Endothelial cell of umbilical vein (primary cell): ENCODE measurements at regions not wholly inside any gene's neighbourhood (a gene's known extent, or its start where the extent isn't known, plus 50 kb on each side); places are given as distances from the start of the nearest gene placed in this dataset.

Experiments
- BruUV-seq: library from RNA; stranded (reverse); fragments of 400-500 nt; replicated peaks from 2 replicates; lab custom pipeline; 2021; lab: Mats Ljungman, UMichigan
- CTCF ChIA-PET: fragments of 300-600, 350-600 bp; sonication (Branson Sonifier 250); formaldehyde crosslinking; loops from one replicate; lab custom pipeline; 2021; ENCODE audit warnings: antibody characterized with exemption, inconsistent platforms; lab: Charles Lee
- POLR2A ChIA-PET: fragments of 300-600, 350-600 bp; sonication (Branson Sonifier 250); formaldehyde crosslinking; loops from one replicate; lab custom pipeline; 2021; ENCODE audit warnings: antibody characterized with exemption, inconsistent platforms; lab: Charles Lee
- DNase-seq: peaks from one replicate; pipeline ENCODE4 v3.0.0-alpha.2; 2011; ENCODE audit warnings: low read depth, low spot score
- FAIRE-seq: peaks from 2 replicates; lab custom pipeline; 2011; peaks lifted over from hg19 to GRCh38; lab: Jason Lieb, UNC
- H2AFZ ChIP-seq: 2 replicates; pipeline ENCODE4 v1.6.0; 2012; ENCODE audit warnings: low read depth, low read length, control low read depth, inconsistent platforms
- H3K27ac ChIP-seq: 2 replicates; pipeline ENCODE4 v1.5.1; 2011; ENCODE audit warnings: low read depth, mild to moderate bottlenecking, control low read depth, low read length, moderate library complexity; ENCODE audit not compliant: insufficient read depth
- H3K27me3 ChIP-seq, 2 experiments: 2 replicates each; pipeline versions ENCODE4 v1.6.0 to v1.6.1; 2011; ENCODE audit warnings: low read length in 2 of 2, mixed read lengths in 1 of 2; ENCODE audit not compliant: control insufficient read depth in 2 of 2, insufficient read depth in 2 of 2
- H3K36me3 ChIP-seq, 2 experiments: 2 replicates in 1 of 2; 3 replicates in 1 of 2; pipeline ENCODE4 v1.5.1; 2011; ENCODE audit warnings: low read length in 2 of 2, mild to moderate bottlenecking in 1 of 2, moderate library complexity in 1 of 2; ENCODE audit not compliant: control insufficient read depth in 2 of 2, insufficient read depth in 2 of 2; ENCODE audit errors: extremely low read depth in 1 of 2
- H3K4me1 ChIP-seq: 3 replicates; pipeline ENCODE4 v1.5.1; 2011; ENCODE audit warnings: mild to moderate bottlenecking, low read length; ENCODE audit not compliant: control insufficient read depth, insufficient read depth; ENCODE audit errors: extremely low read depth
- H3K4me2 ChIP-seq: 2 replicates; pipeline ENCODE4 v1.6.1; 2011; ENCODE audit warnings: low read length, control low read depth, mixed read lengths; ENCODE audit not compliant: insufficient read depth
- H3K4me3 ChIP-seq, 3 experiments: fragments of 200-600 bp in 1 of 3; sonication (generic), shearing (Covaris generic) in 1 of 3; replicated peaks in 1 of 3; 2 replicates each; pipeline ENCODE4 v1.5.1; 2011 to 2016; ENCODE audit warnings: control low read depth in 3 of 3, low read length in 3 of 3, mild to moderate bottlenecking in 2 of 3, inconsistent platforms in 1 of 3, low read depth in 1 of 3, moderate library complexity in 1 of 3; ENCODE audit not compliant: insufficient read depth in 1 of 3
- H3K79me2 ChIP-seq: 2 replicates; pipeline ENCODE4 v1.6.0; 2012; ENCODE audit warnings: low read length, inconsistent platforms; ENCODE audit not compliant: control insufficient read depth, insufficient read depth
- H3K9ac ChIP-seq: replicated peaks from 2 replicates; pipeline ENCODE3; 2011; ENCODE audit warnings: low read length, control low read depth; ENCODE audit not compliant: insufficient read depth; ENCODE audit errors: extremely low read depth
- H3K9me1 ChIP-seq: replicated peaks from 3 replicates; pipeline ENCODE4 v1.6.0; 2011; ENCODE audit warnings: mild to moderate bottlenecking, low read length; ENCODE audit not compliant: control insufficient read depth, insufficient read depth; ENCODE audit errors: extremely low read depth
- H3K9me3 ChIP-seq: replicated peaks from 2 replicates; pipeline ENCODE4 v1.5.1; 2012; ENCODE audit warnings: low read length, inconsistent platforms; ENCODE audit not compliant: control insufficient read depth, insufficient read depth
- H4K20me1 ChIP-seq: replicated peaks from 2 replicates; pipeline ENCODE3; 2011; ENCODE audit warnings: mild to moderate bottlenecking, low read length; ENCODE audit not compliant: control insufficient read depth, insufficient read depth; ENCODE audit errors: extremely low read depth
- EZH2 ChIP-seq: IDR thresholded peaks from 2 replicates; pipeline ENCODE4 v1.6.1; 2012; ENCODE audit warnings: borderline replicate concordance, low read depth, mild to moderate bottlenecking, moderate library complexity, low read length, inconsistent platforms; ENCODE audit not compliant: severe bottlenecking
- FOS ChIP-seq: IDR thresholded peaks from 2 replicates; pipeline ENCODE4 v1.6.1; 2011; ENCODE audit warnings: mild to moderate bottlenecking, low read length, moderate library complexity, borderline replicate concordance; ENCODE audit not compliant: insufficient read depth
- GATA2 ChIP-seq: IDR thresholded peaks from 2 replicates; pipeline ENCODE4 v1.7.0; 2011; ENCODE audit warnings: low read depth, mild to moderate bottlenecking, moderate library complexity, mixed read lengths, low read length; ENCODE audit not compliant: insufficient read length, insufficient read depth
- JUN ChIP-seq: IDR thresholded peaks from 2 replicates; pipeline ENCODE4 v1.6.1; 2011; ENCODE audit warnings: borderline replicate concordance, low read depth; ENCODE audit not compliant: insufficient read length, insufficient read depth
- MAX ChIP-seq: IDR thresholded peaks from 2 replicates; pipeline ENCODE4 v1.6.1; 2011; ENCODE audit not compliant: insufficient read depth, insufficient read length
- MYC ChIP-seq: IDR thresholded peaks from one replicate; pipeline ENCODE4 v1.6.1; 2011; ENCODE audit warnings: mild to moderate bottlenecking, low read depth, low read length
- POLR2A ChIP-seq: IDR thresholded peaks from 2 replicates; pipeline ENCODE4 v1.6.1; 2012; ENCODE audit warnings: low read depth, mild to moderate bottlenecking, control low read depth, low read length
- POLR2AphosphoS5 ChIP-seq: IDR thresholded peaks from 2 replicates; pipeline ENCODE4 v1.6.1; 2012; ENCODE audit warnings: low read depth, mild to moderate bottlenecking, control low read depth, low read length, moderate library complexity; ENCODE audit not compliant: insufficient read depth
- dilution Hi-C: fragments of 300-500 bp; cut with MboI; formaldehyde crosslinking; loops from one replicate; pipeline ENCODE4 v1.15.0; 2019; ENCODE audit warnings: low sequenced_read_pairs; ENCODE audit not compliant: extremely low pct_ligation_motif_present
- intact Hi-C: fragments of 100-400 bp; cut with micrococcal nuclease; formaldehyde crosslinking; loops from one replicate; pipeline ENCODE4 v1.10.0; 2022
- TF ChIP-seq, protein P1 (sequence below), 2 donors: IDR thresholded peaks; 1 replicate in 1 of 2; 2 replicates in 1 of 2; pipeline ENCODE4 v1.5.1; 2011; ENCODE audit warnings: low read length in 2 of 2, mild to moderate bottlenecking in 2 of 2, moderate library complexity in 2 of 2, control low read depth in 1 of 2, inconsistent platforms in 1 of 2, low read depth in 1 of 2; ENCODE audit not compliant: insufficient read depth in 1 of 2; ENCODE audit errors: extremely low read depth in 1 of 2

DNA sequence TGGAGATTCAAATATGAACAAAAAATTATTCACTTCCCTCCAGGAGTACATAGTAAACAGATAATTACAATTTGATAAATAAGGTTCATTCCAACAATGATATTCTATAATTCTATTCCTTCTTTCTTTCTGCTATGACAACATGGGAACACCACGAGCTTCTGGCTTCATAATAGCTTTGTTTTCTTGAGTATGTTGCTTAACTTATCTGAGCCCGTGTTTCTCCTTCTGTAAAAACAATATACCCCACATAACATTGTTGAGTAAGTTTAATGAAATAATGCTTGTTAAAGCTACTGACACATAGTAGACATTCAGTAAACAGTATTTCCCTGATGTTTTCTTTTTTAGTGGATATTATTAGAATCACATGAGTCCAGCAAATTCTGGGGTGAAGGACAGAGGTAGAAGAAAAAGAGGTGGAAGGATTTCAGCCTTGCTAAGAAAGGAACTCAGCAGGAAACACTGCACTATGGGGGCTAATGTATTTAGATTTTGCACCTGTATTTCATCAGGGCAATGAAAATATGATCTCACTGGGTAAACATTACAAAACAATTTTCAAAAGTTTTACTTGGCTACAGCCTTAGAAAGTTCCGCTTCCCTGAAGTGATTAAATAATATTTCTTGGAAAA lies 430.8 kb upstream of the C1orf87 start:
- Histone ChIP-seq H3K36me3 (no peaks in the 10 kb centered on the region), H2AFZ (peak overlapping the region; percentile 4), H3K9ac (no peak overlapping the region), H3K27ac (peak overlapping the region; percentile 20), H3K4me3 (no peak overlapping the region), H4K20me1 (no peaks in the 10 kb centered on the region), H3K9me3 (no peaks in the 10 kb centered on the region), H3K4me1 (peaks cover 27% of the 10 kb centered on the region), H3K4me2 (peak overlapping the region; percentile 57), H3K79me2 (no peaks in the 10 kb centered on the region), H3K27me3 (no peaks in the 10 kb centered on the region), H3K9me1 (no peaks in the 10 kb centered on the region)
- POLR2A ChIA-PET = no interaction called here
- intact Hi-C loops (no loop called here), dilution Hi-C loops (no loop called here)
- no peak for FAIRE-seq
- TF ChIP-seq JUN (no peak), FOS (no peak), MYC (no peak), POLR2A (no peak), MAX (no peak), POLR2AphosphoS5 (no peak), GATA2 (no peak), EZH2 (no peak)
- TF ChIP-seq, protein P1, sequence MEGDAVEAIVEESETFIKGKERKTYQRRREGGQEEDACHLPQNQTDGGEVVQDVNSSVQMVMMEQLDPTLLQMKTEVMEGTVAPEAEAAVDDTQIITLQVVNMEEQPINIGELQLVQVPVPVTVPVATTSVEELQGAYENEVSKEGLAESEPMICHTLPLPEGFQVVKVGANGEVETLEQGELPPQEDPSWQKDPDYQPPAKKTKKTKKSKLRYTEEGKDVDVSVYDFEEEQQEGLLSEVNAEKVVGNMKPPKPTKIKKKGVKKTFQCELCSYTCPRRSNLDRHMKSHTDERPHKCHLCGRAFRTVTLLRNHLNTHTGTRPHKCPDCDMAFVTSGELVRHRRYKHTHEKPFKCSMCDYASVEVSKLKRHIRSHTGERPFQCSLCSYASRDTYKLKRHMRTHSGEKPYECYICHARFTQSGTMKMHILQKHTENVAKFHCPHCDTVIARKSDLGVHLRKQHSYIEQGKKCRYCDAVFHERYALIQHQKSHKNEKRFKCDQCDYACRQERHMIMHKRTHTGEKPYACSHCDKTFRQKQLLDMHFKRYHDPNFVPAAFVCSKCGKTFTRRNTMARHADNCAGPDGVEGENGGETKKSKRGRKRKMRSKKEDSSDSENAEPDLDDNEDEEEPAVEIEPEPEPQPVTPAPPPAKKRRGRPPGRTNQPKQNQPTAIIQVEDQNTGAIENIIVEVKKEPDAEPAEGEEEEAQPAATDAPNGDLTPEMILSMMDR (IDR thresholded peaks at IDR 0.05; ENCODE audit: extremely low read depth in 1 of 2, insufficient read depth in 1 of 2, low read depth in 1 of 2, low read length in 2 of 2) = no peak
- DNase-seq = peak; percentile 75
- CTCF ChIA-PET = interaction anchor here (1.0 to 1.3 kb wide), 4 partner anchors 68 to 260 kb away, joined by 3 to 4 read pairs (median 4); no protein-coding TSS in a partner anchor
- BruUV-seq = TSS peak; percentile 23
